NOMO-1 treated with dmso at 0.1 percent for 144 hours (cell line): ENCODE measurements at regions not wholly inside any gene's neighbourhood (a gene's known extent, or its start where the extent isn't known, plus 50 kb on each side); places are given as distances from the start of the nearest gene placed in this dataset.

Source experiments
- DNase-seq: peaks from one replicate; lab custom pipeline; 2025; ENCODE audit not compliant: unreplicated experiment; lab: John Stamatoyannopoulos, UW

DNA sequence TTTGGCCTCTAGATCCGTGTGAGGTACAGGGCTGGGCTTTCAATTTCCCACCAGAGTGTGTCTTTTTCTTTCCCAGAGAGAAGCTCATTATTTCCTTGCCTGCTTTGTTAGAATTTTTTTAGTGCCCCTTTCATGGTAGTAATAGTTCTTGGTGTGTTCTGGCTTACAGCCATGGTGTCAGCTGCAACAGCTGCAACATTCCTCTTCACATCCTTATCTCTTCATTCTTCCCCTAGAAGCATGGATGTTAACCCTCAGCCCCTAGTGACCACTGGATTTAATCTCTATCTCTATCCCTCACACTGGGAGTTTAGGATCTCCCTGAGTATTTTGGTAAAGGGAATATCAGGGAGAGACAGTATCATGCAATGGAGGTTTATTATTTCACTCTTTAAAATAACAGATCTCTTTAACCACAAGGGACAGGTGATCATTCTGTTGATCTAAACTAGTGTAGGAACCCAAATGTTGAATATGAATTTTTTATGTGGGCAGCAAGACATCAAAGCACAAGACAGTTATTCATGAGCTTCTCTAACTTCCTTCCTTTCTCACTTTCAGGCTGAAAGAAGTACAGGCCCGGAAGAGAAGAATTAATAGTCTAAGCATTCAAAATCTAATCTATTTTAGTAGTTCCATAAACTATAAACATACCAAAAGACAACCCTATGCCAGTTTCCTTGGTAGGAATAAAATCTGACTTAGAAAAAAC is 160.2 kb downstream of the FAM170A start:
- DNase-seq, result no peak

DNA sequence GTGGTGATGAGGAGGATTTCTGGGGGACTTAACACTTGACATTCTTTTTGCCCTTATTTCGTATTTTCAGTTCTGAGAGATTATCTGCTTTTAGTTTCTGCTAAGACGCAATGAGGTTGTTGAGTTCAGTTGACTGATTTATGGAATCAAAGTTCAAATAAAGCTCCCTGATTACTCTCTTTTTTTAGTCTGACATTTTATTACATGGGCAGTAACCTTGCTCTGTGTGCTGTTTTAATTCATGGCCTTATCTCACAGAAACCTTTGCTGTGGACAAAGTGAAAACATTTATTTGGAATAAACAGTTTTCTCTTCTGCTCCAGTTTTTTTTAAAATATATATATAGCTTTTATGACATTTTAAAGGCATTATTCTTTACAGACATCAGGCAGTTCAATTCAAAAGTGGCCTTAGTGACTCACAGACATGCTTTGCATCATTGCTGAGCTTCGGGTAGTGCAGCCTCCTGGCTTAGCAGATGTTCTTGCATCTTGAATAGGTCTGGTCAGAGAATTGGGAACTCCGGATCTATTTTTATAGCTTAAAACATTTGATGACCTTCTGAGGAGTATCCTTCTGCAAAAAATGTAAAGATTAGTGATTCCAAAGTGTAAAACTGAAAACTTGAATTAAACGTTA is 162.9 kb downstream of the FAM170A start:
- DNase-seq, result no peak

DNA sequence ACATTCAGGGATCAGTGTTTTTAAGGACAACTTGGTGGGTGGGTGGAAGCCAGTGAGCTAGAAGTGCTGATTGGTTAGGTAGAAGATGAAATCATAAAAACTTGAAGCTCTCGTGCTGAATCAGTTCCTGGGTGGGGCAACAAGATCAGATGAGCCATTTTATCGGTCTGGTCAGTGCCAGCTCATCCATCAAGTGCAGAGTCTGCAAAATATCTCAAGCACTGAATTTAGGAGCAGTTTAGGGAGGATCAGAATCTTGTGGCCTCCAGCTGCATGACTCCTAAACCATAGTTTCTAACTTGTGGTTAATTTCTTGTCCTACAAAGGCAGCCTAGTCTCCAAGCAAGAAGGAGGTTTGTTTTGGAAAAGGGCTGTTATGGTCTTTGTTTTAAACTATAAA is 166.4 kb downstream of the FAM170A start:
- no peak for DNase-seq

DNA sequence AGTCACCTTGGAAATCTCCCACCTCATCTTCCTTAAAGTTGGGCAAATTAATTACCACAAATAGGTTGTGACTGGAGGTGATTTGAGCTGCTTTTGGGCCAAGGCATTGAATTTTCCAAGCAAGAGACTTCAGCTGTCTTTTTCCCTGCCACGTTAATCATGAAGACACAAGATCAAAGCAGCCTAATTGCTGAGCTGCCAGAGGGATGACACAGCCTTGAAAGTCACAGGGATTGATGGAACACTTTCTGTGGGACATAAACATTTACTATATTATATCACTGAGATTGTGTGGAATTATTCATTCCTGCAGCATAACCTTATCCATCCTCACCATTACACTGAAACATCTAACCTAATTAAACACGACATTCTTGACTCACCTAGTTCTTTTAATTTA is 172.2 kb downstream of the FAM170A start:
- no peak for DNase-seq

DNA sequence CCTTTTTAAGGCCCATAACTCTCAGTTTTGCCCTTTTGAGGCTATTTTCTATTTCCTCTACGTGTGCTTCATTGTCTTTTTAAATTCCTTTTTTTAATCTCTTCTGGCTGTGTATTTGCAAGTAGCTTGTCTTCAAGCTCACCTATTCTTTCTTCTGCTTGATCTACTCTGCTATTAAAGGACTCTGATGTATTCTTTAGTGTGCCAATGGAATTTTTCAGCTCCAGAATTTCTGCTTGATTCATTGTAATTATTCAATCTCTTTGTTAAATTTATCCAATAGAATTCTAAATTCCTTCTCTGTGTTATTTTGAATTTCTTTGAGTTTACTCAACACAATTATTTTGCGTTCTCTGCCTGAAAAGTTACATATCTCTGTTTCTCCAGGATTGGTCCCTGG is 178.7 kb downstream of the FAM170A start:
- no peak for DNase-seq

DNA sequence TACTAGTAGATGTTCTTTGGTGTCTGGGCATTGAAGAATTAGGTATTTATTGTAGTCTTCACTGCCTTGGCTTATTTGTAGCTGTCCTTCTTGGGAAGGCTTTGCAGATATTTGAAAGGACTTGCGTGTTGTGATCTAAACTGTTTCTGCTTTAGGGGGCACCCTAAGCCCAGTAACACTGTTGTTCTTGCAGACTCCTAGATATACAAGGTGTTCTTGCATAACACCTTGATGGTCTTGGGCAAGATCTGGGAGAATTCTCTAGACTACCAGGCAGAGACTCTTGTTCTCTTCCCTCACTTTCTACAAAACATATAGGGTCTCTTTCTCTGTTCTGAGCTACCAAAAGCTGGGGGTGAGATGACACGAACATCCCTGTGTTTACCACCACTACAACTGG is 179.1 kb downstream of the FAM170A start:
- DNase-seq, result no peak

DNA sequence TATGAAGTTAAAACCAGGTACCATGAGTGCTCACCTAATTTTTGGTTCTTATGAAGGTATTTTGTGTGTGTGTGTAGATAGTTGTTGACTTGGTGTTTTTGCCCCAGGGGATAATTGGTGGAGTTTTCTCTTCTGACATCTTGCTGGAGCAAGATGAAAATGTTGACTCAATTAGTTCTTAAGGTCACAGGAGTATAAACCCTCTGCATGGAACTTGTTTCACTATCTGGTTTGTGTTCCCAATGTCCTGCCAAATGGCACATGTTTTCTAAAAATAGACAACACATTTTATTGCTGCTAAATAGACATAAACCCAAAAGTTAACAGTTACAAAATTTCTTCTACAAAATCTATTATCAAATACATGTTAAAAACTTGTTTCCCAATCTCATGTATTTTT is 180.9 kb downstream of the FAM170A start:
- no peak for DNase-seq

DNA sequence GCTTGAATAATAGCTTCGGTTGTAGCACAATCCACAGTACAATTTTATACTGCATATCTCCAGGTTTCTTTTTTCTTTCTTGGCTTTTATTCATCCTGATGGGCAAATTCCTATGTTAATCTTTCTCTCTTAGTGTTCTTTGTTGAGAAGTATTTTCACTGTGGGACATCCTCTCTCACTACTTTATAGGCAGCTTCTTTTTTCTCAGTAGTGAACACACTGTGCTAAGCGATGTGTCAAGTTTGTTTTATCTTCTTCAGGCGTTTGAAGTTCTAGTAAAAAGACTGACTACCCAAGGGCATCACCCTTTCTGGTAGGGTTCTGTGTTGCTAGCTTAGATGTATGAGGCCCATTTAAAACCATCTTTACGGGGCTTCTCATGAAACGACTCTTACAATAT is 182.1 kb downstream of the FAM170A start:
- DNase-seq, result no peak

DNA sequence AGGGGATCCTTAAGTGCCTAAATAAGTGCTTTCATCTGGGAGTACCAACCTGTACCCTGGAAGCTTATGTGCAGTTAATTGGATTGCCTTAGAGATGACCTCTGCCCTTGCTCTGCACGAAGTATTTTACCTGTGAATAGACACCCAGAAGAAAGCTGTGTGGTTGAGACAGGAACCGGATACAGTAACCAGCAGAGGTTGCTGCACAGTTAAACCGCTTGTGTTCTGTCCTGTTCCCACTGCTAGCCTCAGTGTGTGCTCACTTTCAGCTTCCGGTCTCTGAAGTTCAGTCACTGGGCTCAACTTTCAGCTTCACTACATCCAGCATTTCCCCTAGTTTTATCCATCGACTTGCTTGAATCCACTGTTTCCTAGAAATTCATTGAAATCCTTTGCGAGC is 185.3 kb downstream of the FAM170A start:
- DNase-seq, result no peak

DNA sequence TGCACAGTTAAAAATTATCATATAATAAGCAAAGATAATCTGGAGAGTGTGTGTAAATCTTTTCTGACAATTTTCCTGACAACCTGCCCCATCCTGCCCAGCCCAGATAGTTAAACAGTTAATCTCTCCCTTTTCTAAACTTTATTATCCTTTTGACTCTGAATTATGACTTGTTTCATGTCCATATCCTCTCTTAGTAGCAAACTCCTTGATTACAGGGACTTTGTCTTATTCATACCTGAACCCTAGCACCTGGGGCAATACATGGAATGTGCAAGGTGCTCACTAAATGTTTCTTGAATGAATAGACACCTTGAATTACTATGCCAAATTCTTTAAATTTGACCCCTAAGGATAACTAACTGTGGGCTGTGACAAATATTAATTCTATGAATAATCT is 186.7 kb downstream of the FAM170A start:
- DNase-seq, result no peak

DNA sequence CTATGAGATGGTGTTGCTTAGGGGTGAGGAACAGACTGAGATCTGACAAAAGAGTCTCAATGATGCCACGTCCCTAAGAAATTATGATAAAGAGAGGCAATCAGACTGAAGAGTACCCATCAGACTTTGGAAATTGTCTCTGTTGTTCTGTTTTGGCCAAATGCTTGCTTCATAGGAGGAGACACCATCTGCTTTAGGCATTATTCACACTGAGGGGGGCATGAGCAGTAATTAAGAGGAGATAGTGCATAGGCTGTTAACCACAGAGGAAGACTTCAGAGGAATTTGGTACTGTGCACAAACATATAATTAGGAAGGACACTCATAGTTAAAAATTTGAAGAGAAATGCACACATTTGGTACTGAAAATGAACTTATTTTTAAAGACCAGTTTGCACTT is 190.7 kb downstream of the FAM170A start:
- no peak for DNase-seq

DNA sequence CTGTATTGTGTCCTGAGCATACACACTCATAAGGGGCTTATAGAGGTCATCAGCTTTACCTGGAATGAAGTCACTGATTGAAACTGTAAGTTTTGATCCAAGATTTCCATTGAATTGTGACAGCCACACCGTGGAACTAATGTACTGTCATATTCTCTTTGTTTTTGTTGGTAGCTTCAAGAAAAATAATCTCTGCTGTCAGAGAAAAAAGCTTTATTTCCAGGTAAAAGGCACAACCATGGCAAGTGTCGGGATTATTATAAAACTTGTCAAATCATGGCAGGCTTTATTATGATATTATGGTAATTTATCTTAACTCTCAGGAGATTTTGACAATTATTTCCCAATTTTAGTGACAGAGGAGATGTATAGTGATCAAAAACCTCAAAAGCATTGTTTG is 191.2 kb downstream of the FAM170A start:
- DNase-seq, result no peak

DNA sequence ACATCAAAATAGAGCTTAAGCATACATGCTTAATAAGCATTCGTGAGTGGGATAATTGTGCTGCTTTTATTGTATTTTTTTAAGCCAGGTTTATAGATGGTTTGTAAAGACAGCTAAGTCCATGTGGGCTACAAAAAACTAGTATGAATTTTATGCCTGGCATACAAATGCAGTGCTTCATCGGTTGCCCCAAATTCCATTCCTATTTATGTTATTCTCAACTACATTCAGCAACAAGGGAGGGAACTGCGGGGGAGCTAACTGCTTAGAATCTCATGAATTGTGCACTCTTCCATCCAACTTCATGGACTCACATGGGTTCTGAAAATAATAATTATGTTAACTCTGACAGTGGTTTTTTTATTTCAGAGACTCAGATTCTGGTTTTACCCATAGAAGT is 199.2 kb downstream of the FAM170A start:
- DNase-seq, result no peak

DNA sequence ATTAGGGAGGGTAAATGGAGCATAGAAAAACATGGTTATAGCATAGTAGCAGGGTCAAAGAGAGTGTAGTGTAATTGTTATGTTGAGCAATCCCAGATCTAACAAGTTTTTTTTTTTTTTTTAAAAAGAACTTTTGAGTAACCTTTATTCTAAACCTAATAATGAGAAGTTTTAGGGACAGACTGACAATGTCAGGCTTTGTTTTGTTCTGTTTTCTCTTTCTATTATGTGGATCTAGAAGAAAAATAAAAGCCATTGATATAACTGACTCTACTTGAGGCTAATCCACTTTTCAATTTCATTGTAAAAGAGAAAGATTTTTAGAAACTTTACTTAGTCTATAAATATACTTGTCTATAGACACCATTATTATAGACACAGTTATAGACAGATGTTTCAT is 200.0 kb downstream of the FAM170A start:
- DNase-seq, result no peak

DNA sequence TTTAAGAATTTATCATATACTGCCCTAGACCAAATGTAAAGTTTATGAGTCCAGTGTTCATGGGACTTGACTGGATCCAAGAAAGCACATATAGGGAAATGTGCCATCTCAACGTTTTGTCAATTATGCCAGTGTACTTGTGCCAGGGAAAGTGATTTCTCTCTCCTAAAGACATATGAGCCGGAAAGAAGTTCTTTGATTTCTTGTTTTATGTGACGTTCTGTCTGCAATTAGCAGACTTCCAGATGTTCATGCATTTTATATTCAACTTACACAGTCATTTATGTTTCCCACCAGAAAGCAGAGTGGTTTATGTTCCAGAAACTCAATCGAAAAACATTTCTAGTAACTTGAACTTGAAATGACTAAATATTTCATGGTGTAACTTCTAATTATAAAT is 203.8 kb downstream of the FAM170A start:
- no peak for DNase-seq

DNA sequence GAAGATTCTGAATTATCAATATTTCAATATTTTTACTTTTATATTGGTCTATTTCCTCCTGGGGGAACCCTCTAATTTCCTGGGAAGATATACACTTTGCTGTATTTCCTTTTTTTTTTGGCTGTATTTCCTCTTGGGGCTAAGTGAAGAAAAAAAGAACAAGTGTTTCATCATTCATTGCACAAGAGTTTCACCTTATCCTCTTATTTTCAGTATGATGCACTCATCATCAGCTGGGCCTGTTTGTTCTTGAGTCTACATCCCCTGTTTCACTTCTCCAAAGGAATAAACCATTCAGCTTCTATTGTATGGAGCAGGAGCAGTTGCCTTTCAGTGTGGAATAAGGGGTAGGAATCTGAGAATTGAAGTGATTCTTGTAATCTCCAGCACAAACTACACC is 210.8 kb downstream of the FAM170A start:
- peak; percentile 63 for DNase-seq

DNA sequence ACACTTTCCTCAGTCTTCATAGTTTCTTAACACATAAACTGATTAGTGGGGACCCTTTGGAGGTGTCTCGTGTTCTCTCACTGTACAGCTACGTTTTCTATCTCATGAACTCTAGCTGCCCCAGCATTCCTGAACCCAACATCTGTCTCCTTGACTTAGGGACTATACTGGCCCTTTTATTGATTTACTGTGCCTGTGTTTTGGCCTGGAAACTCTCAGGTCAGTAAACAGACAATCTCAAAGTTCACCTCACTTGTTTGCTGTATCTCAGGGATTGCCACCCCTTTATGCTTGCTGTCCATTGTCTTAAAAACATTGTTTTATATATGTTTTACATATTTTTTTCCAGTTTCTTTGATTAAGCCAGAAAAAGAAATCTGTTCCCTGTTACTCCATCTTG is 222.8 kb downstream of the FAM170A start:
- no peak for DNase-seq

DNA sequence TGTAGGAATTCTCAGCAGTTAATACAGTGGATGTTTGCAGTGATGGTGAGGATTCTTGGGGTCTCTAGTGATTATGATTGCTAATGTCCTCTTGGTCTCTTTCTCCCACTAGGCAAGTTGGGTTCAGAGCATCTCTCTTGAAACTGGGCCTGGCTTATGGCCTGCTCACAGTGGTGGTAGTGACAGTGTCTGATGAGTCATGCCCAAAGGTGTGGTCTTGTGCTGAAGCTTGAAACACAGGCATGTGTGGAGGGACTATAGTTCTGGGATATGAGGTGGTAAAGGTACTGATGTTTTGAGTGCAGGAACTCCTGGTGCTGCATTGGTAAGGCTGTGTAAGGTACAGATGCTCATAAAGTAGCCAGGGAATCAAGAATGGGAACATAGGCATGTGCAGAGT is 231.1 kb downstream of the FAM170A start:
- no peak for DNase-seq

DNA sequence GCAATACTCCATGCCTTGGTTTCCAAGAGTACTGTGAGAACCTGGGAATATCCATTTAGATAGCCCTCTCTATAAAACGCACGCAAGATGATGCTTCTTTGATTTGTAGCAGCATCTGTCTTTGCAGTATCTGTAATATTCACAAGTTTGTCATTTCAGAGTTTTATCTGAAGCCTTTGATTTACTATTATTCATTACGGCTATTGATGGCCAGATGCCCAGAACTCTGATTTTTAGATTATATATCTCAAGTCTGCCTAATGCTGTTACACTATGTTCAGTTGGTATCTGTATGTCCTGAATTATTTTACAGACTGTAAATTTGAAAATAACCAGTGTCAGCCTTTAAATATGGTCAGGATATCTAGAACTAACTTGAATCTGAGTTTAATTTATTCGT is 233.3 kb downstream of the FAM170A start:
- DNase-seq, result no peak

DNA sequence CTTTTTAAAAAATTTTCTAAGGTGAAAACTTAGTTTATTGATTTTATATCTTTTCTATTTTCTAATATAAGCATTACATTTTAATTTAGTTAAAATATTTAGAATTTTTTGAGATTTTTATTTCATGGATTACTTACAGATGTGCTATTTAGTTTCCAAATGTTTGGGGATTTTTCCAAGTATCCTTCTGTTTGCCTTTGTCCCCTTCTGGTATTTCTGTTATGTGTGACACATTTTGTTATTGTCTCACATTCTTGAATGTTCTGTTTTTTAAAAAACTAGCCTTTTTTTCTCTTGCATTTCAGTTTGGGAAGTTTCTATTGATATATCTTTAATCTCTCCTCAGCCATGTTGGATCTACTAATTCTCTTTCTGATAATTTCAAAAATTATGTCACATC is 234.9 kb downstream of the FAM170A start:
- no peak for DNase-seq

DNA sequence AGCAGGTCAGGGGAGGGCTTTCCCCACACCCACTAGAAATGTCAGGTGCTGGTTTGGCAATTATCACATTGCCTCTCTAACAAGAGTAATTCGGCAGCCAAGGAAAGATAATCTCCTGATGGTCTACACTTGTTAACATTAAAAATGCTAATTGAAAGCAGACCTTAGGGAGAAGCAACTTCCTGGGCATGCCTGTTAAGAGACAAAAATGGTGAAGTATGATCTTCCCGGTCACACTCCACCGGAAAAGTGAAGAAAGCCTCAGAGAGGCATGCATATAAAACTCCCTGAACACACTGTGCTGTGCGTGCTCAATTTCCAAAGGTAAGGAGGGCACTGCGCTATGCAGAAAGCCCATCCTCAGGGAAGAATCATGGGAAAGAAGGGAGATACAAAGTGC is 244.3 kb downstream of the FAM170A start:
- no peak for DNase-seq

DNA sequence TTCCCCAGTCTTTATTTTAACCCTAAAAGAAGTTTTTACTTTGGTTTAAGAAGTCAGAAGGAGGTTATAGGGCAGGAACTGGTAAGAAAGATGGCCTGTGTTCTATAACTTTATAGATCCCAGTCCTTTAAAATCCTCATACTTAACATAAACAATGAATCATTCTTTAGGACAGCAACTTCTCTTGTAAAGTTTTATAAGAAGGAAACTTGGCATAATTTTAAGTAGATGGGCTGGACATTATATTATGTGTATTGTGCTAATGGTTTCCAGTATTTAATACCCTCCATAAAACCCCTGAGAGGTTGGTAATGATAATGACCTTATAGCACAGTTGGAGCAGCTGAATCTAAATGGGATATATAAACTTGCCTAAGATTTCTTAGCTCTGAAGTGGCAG is 247.2 kb downstream of the FAM170A start:
- DNase-seq, result no peak

DNA sequence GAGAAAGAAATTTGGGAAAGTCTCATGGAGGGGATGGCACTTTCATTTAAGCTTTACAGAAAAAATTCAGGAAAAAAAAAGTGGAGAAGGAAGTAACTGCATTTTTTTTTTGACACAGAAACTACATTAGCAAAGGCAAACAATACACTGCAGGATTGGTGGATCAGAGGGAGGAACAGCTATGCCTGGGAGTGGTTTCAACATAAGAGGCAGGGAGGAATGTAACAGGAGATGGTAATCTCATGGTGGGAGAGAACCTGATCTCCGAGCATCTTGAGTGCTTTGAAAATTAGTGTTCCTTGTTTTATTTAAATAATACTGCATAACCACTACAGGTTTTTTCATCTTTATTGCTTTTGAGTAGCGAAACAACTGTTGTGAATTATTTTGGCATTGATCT is 249.4 kb downstream of the FAM170A start:
- no peak for DNase-seq
